K562 (cell line): ENCODE measurements at regions not wholly inside any gene's neighbourhood (a gene's known extent, or its start where the extent isn't known, plus 50 kb on each side); places are given as distances from the start of the nearest gene placed in this dataset.

Source experiments
- ATF2 ChIP-seq: sonication (generic); formaldehyde crosslinking; IDR thresholded peaks from 2 replicates; pipeline ENCODE4 v1.8.1; 2022; ENCODE audit warnings: missing genetic modification reagents
- HMG20A ChIP-seq: fragments of 450-650 bp; formaldehyde crosslinking; conservative IDR thresholded peaks from 2 replicates; pipeline ENCODE4 v1.4.0; 2020; ENCODE audit warnings: mild to moderate bottlenecking, mixed read lengths
- IRF2 ChIP-seq: sonication (generic); formaldehyde crosslinking; IDR thresholded peaks from 2 replicates; pipeline ENCODE4 v1.8.1; 2022; ENCODE audit warnings: mild to moderate bottlenecking, missing genetic modification reagents
- NEUROD1 ChIP-seq: fragments of 150-350 bp; IDR thresholded peaks from 2 replicates; pipeline ENCODE4 v1.6.1; 2014; ENCODE audit warnings: borderline replicate concordance, low read length, low read depth; ENCODE audit not compliant: partially characterized antibody
- TFE3 ChIP-seq: fragments of 450-650 bp; formaldehyde crosslinking; IDR thresholded peaks from 2 replicates; pipeline ENCODE4 v1.4.0; 2020; ENCODE audit warnings: mild to moderate bottlenecking, mixed read lengths
- THAP12 ChIP-seq: fragments of 250-450 bp; sonication (Bioruptor Pico); IDR thresholded peaks from 2 replicates; pipeline ENCODE4 v1.9.0; 2021; ENCODE audit warnings: mild to moderate bottlenecking, inconsistent platforms
- ZBTB17 ChIP-seq: fragments of 450-650 bp; formaldehyde crosslinking; IDR thresholded peaks from 2 replicates; pipeline ENCODE4 v1.4.0; 2020; ENCODE audit warnings: mild to moderate bottlenecking

- TF ChIP-seq THAP12 (no peak), ZBTB17 (CRISPR knock-in tag) (no peak), TFE3 (CRISPR knock-in tag) (no peak), IRF2 (CRISPR knock-in tag) (no peak), NEUROD1 (no peak), HMG20A (no peak), ATF2 (CRISPR knock-in tag) (no peak)
Observed at GRCh38 chr4:17033768-17034181, 135.3 kb upstream of the LDB2 start (continued).
